GM18505 (cell line): ENCODE measurements at regions not wholly inside any gene's neighbourhood (a gene's known extent, or its start where the extent isn't known, plus 50 kb on each side); places are given as distances from the start of the nearest gene placed in this dataset.

Experiments
- ATAC-seq: cut with Tn5 transposase; IDR thresholded peaks from one replicate; pipeline ENCODE4 v1.9.1; 2021; ENCODE audit not compliant: unreplicated experiment
- POLR2A ChIP-seq: IDR thresholded peaks from 4 replicates; pipeline ENCODE4 v1.6.1; 2011; ENCODE audit warnings: borderline replicate concordance; ENCODE audit not compliant: insufficient read depth, insufficient read length; ENCODE audit errors: extremely low read depth

GRCh38 chr1:163406772-163407171 lies 85.0 kb downstream of the NUF2 start:
- ATAC-seq, result no peak
- no peak for TF ChIP-seq POLR2A

- TF ChIP-seq POLR2A, result no peak
- no peak for ATAC-seq
These were observed 86.5 kb downstream of the NUF2 start for GRCh38 chr1:163408262-163408661.

DNA sequence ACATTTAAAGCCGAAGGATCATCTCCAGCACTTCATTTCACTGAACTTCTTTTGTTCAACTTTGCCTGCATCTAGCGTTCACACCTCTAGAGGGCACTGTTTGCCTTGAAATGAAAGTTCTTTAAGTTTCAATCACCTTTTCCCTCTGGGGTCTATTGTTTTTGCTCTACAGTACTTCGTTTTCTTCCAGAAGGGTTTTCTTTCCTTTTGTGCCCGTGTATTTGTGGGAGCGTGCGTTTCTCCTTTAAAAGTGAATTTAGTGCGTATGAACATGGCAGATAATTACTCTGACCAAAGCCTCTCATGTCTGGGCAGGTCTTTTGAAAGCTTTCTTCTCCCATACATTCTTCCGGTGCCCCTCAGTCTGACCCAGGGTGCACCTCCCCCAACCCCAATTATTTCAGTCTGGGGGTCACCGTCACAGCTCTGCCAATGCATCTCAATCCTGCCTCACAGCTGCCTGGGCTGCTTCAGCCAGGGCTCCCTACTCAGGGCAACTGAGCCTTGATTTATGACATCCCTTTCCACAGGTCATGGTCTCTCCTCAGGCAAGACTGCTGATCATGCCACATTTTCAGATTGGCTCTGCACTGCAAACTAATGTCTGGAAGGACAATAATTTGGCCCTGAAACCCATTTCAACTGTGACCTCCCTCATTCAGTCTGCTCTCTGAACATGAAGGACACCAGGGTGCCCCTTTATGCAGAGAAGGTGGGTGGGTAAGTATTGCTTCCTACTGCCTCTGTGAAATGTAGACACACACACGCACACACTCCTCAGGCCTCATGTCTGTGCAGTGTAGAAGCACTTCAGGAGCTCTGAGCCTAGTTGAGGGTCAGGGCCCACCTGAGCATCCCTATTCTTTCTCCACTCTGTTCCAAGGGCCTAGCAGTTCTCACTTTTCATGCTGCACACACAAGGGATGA lies 88.6 kb downstream of the NUF2 start:
- no peak for TF ChIP-seq POLR2A
- ATAC-seq, result no peak

- no peak for TF ChIP-seq POLR2A
These were observed 90.5 kb downstream of the NUF2 start for GRCh38 chr1:163412221-163412620.

GRCh38 chr1:163414778-163415177 lies 93.0 kb downstream of the NUF2 start:
- TF ChIP-seq POLR2A, result no peak
- ATAC-seq, result peak; percentile 96

More at GRCh38 chr1:163412221-163412620, 90.5 kb downstream of the NUF2 start:
- no peak for ATAC-seq

- no peak for ATAC-seq
- TF ChIP-seq POLR2A, result no peak
These were observed 99.9 kb downstream of the NUF2 start for GRCh38 chr1:163421701-163422100.

GRCh38 chr1:163422738-163423404 lies 101.1 kb downstream of the NUF2 start:
- no peak for ATAC-seq
- no peak for TF ChIP-seq POLR2A

DNA sequence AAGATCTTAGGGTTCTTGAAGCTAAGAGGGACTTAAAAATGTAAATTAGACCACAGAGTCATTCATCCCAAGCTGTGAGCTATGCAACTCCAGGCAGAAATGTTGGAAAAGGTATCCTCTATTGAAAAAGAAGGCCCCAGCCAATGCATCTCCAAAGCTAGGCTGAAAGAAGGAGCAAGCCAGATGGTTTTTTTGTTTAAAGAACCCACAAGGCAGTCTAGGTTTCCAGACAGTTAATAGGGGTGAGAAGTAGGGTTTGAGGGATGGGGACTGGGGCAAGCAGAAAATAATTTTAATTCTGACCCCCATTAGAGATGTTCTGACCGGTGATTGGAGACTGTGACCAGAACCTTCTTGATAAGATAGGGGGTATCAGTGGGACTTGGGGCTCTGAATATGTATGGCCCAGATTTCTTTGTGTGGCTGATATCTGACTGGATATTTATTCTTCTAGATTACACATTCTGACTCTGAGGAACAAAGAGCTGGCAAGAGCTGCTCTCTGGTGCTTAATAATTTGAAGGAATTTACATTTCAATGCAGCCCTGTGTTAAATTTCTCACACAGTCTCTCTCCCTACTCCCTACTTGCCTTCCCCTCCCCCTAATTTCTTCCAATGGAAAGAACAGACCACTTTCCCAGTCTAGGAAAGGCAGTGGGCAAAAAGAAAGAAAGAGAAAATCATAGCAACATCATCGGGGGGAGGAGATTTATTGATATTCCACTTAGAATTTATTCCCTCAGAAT lies 104.9 kb downstream of the NUF2 start:
- no peak for ATAC-seq
- TF ChIP-seq POLR2A, result no peak

DNA sequence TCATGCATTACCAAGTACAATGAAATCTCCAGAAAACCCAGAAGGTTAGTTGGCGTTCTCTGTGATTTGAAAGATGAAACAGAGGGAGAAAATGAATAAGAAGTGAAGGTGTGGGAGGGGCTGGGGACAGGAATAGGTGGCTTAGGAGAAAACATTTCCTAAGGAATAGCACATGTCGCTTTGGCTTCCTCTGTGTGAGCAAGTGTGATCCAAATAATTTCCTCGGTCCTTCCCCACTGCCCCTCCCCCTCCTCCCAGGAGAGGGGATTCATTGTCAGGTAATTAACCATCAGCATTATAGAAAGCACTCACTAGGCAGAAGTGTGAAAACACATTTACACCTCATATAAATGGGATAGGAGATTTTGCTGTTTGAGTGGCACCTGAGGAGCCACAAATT lies 105.5 kb downstream of the NUF2 start:
- no peak for ATAC-seq

GRCh38 chr1:163436140-163436812 lies 114.5 kb downstream of the NUF2 start:
- TF ChIP-seq POLR2A, result no peak
- no peak for ATAC-seq

More for the DNA sequence above, 105.5 kb downstream of the NUF2 start:
- TF ChIP-seq POLR2A, result no peak

- ATAC-seq, result no peak
- no peak for TF ChIP-seq POLR2A
These were observed 117.7 kb downstream of the NUF2 start for GRCh38 chr1:163439471-163439870.

GRCh38 chr1:163440090-163440489 lies 118.3 kb downstream of the NUF2 start:
- no peak for TF ChIP-seq POLR2A
- no peak for ATAC-seq
